Hepatocyte (in vitro differentiated cells): ENCODE measurements at regions not wholly inside any gene's neighbourhood (a gene's known extent, or its start where the extent isn't known, plus 50 kb on each side); places are given as distances from the start of the nearest gene placed in this dataset.

Experiments
- CTCF ChIP-seq: fragments of 200-600 bp; sonication (generic); IDR thresholded peaks from 2 replicates; pipeline ENCODE4 v1.5.1; 2016; ENCODE audit warnings: antibody characterized with exemption, mild to moderate bottlenecking; ENCODE audit not compliant: poor library complexity
- EZH2 ChIP-seq: fragments of 200-600 bp; sonication (generic); IDR thresholded peaks from 2 replicates; pipeline ENCODE4 v1.6.1; 2016; ENCODE audit warnings: antibody characterized with exemption, mild to moderate bottlenecking, borderline replicate concordance
- EZH2phosphoT487 ChIP-seq: fragments of 200-600 bp; sonication (generic); IDR thresholded peaks from one replicate; pipeline ENCODE4 v1.6.1; 2018; ENCODE audit warnings: antibody characterized with exemption, mild to moderate bottlenecking, low read depth, moderate library complexity; ENCODE audit not compliant: unreplicated experiment, severe bottlenecking

- TF ChIP-seq CTCF, result no peak
- TF ChIP-seq EZH2, result no peak
- no peak for TF ChIP-seq EZH2phosphoT487
Measured at GRCh38 chrX:42497356-42497755, 280.6 kb downstream of the PPP1R2C start.
